22Rv1 (cell line): ENCODE measurements at regions not wholly inside any gene's neighbourhood (a gene's known extent, or its start where the extent isn't known, plus 50 kb on each side); places are given as distances from the start of the nearest gene placed in this dataset.

Experiments
- CTCF ChIP-seq: fragments of 450-650 bp; IDR thresholded peaks from 2 replicates; pipeline ENCODE4 v1.5.1; 2017; ENCODE audit warnings: mild to moderate bottlenecking
- ZFX ChIP-seq: fragments of 450-650 bp; IDR thresholded peaks from 2 replicates; pipeline ENCODE4 v1.6.1; 2017; ENCODE audit warnings: antibody characterized with exemption, borderline replicate concordance

GRCh38 chr4:66475596-66475995 lies 805.3 kb upstream of the EPHA5 start:
- TF ChIP-seq CTCF (no peak), ZFX (no peak)
